ENCODE measurements at regions not wholly inside any gene's neighbourhood (a gene's known extent, or its start where the extent isn't known, plus 50 kb on each side); places are given as distances from the start of the nearest gene placed in this dataset.

DNA sequence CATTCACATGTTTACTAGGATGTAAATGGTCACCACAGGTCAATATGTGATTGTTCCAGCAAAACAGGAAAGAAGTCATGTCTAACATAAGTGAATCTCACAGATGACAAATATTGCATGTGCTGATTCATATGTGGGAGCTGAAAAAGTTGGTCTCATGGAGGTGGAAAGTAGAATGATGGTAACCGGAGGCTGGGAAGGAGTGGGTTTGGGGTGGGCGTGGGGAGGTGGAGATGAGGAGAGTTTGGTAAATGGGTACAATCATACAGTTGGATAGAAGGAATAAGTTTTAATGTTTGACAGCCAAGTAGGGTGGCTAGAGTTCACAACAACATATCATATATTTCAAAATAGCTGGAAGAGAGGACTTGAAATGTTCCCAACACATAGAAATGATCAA lies 83.8 kb upstream of the RANBP3L start:
- TF ChIP-seq SMARCA5 (IDR thresholded peaks at IDR 0.05) (no peak), POLR2A (IDR thresholded peaks at IDR 0.05; ENCODE audit: low read depth, low read length) (no peak), NRF1 (conservative IDR thresholded peaks at IDR 0.05; ENCODE audit: low read depth, low read length) (no peak), POLR2AphosphoS5 (IDR thresholded peaks at IDR 0.05; ENCODE audit: low read length) (no peak), BACH1 (IDR thresholded peaks at IDR 0.05; ENCODE audit: borderline replicate concordance) (no peak), ZNF24 (IDR thresholded peaks at IDR 0.05) (no peak), RELA (IDR thresholded peaks at IDR 0.05; ENCODE audit: borderline replicate concordance, partially characterized antibody) (no peak), SMAD1 (IDR thresholded peaks at IDR 0.05; ENCODE audit: low read depth, partially characterized antibody) (no peak), PBX3 (IDR thresholded peaks at IDR 0.05; ENCODE audit: insufficient replicate concordance, low read depth, low read length) (no peak)
- TF ChIP-seq, protein P1, sequence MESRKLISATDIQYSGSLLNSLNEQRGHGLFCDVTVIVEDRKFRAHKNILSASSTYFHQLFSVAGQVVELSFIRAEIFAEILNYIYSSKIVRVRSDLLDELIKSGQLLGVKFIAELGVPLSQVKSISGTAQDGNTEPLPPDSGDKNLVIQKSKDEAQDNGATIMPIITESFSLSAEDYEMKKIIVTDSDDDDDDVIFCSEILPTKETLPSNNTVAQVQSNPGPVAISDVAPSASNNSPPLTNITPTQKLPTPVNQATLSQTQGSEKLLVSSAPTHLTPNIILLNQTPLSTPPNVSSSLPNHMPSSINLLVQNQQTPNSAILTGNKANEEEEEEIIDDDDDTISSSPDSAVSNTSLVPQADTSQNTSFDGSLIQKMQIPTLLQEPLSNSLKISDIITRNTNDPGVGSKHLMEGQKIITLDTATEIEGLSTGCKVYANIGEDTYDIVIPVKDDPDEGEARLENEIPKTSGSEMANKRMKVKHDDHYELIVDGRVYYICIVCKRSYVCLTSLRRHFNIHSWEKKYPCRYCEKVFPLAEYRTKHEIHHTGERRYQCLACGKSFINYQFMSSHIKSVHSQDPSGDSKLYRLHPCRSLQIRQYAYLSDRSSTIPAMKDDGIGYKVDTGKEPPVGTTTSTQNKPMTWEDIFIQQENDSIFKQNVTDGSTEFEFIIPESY (IDR thresholded peaks at IDR 0.05) = no peak
- TF ChIP-seq, protein P2, sequence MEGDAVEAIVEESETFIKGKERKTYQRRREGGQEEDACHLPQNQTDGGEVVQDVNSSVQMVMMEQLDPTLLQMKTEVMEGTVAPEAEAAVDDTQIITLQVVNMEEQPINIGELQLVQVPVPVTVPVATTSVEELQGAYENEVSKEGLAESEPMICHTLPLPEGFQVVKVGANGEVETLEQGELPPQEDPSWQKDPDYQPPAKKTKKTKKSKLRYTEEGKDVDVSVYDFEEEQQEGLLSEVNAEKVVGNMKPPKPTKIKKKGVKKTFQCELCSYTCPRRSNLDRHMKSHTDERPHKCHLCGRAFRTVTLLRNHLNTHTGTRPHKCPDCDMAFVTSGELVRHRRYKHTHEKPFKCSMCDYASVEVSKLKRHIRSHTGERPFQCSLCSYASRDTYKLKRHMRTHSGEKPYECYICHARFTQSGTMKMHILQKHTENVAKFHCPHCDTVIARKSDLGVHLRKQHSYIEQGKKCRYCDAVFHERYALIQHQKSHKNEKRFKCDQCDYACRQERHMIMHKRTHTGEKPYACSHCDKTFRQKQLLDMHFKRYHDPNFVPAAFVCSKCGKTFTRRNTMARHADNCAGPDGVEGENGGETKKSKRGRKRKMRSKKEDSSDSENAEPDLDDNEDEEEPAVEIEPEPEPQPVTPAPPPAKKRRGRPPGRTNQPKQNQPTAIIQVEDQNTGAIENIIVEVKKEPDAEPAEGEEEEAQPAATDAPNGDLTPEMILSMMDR (IDR thresholded peaks at IDR 0.05 in 2 of 3, conservative IDR thresholded peaks at IDR 0.05 in 1 of 3; ENCODE audit: control insufficient read depth in 2 of 3, extremely low read depth in 1 of 3, insufficient read depth in 1 of 3, low read depth in 3 of 3, low read length in 3 of 3) = no peak
